A549 (cell line): ENCODE measurements at regions not wholly inside any gene's neighbourhood (a gene's known extent, or its start where the extent isn't known, plus 50 kb on each side); places are given as distances from the start of the nearest gene placed in this dataset.

Source experiments
- ATAC-seq, 2 experiments: fragments of 200-7000 bp in 1 of 2; fragments of >200 bp in 1 of 2; cut with Nextera tagmentation in 1 of 2; cut with Tn5 transposase in 1 of 2; 3 replicates each; pipeline versions ENCODE4 v1.8.0 to v1.9.1; 2018 to 2020; ENCODE audit warnings: mild to moderate bottlenecking in 1 of 2, moderate library complexity in 1 of 2
- CTCF ChIA-PET: fragments of 300-600 bp; sonication (Branson Sonifier 250); formaldehyde crosslinking; extraction: SDS; loops from one replicate; lab custom pipeline; 2021; ENCODE audit warnings: antibody characterized with exemption, inconsistent platforms; lab: Yijun Ruan, JAX
- POLR2A ChIA-PET: fragments of 350-600 bp; formaldehyde crosslinking; extraction: SDS; loops from one replicate; lab custom pipeline; 2021; ENCODE audit warnings: antibody characterized with exemption, inconsistent platforms; lab: Yijun Ruan, JAX
- DNase-seq, 2 experiments: peaks; one replicate each; pipeline versions ENCODE4 v3.0.0 to v3.0.0-alpha.2; 2011 to 2016; ENCODE audit warnings: low read depth in 1 of 2, low spot score in 1 of 2
- FAIRE-seq: peaks from 2 replicates; lab custom pipeline; 2011; peaks lifted over from hg19 to GRCh38; lab: Jason Lieb, UNC
- H3K27ac ChIP-seq, 2 experiments: fragments of >200 bp; sonication (Bioruptor Twin); formaldehyde crosslinking; 3 replicates each; pipeline ENCODE4 v1.5.1; 2016 to 2017
- H3K4me1 ChIP-seq: fragments of >200 bp; sonication (Bioruptor Twin); formaldehyde crosslinking; 3 replicates; pipeline ENCODE4 v1.6.1; 2016
- H3K4me2 ChIP-seq: fragments of >200 bp; sonication (Bioruptor Twin); formaldehyde crosslinking; 3 replicates; pipeline ENCODE4 v1.6.1; 2016
- H3K4me3 ChIP-seq: fragments of >200 bp; sonication (Bioruptor Twin); formaldehyde crosslinking; 3 replicates; pipeline ENCODE4 v1.5.1; 2016
- H3K9me3 ChIP-seq: fragments of >200 bp; sonication (Bioruptor Twin); formaldehyde crosslinking; 3 replicates; pipeline ENCODE4 v1.6.1; 2016
- ATOH8 ChIP-seq: fragments of 250-450 bp; sonication (Bioruptor Pico); IDR thresholded peaks from 2 replicates; pipeline ENCODE4 v1.5.0; 2020; ENCODE audit warnings: low read depth, mild to moderate bottlenecking, moderate library complexity
- BCL3 ChIP-seq: fragments of >200 bp; sonication (Bioruptor Twin); formaldehyde crosslinking; IDR thresholded peaks from 3 replicates; pipeline ENCODE4 v1.6.1; 2016
- CBX2 ChIP-seq: fragments of 200-600 bp; sonication (generic); IDR thresholded peaks from 2 replicates; pipeline ENCODE4 v1.6.1; 2016; ENCODE audit warnings: low read depth, mild to moderate bottlenecking, borderline replicate concordance
- EHF ChIP-seq: fragments of 250-450 bp; sonication (Bioruptor Pico); IDR thresholded peaks from 2 replicates; pipeline ENCODE4 v1.5.0; 2020; ENCODE audit warnings: mild to moderate bottlenecking
- EHMT2 ChIP-seq: fragments of 200-600 bp; sonication (generic); IDR thresholded peaks from 2 replicates; pipeline ENCODE4 v1.6.1; 2016; ENCODE audit warnings: antibody characterized with exemption, low read depth, mild to moderate bottlenecking, moderate library complexity
- ELK1 ChIP-seq: fragments of 150-350 bp; IDR thresholded peaks from 2 replicates; pipeline ENCODE4 v1.6.1; 2014; ENCODE audit warnings: low read depth, mild to moderate bottlenecking, low read length
- FOSL2 ChIP-seq, 2 experiments: fragments of 450-650 bp in 1 of 2; fragments of >200 bp in 1 of 2; sonication (Bioruptor Twin) in 1 of 2; formaldehyde crosslinking; IDR thresholded peaks; 2 replicates each; pipeline versions ENCODE4 v1.5.0 to v1.6.1; 2016 to 2020; ENCODE audit warnings: mild to moderate bottlenecking in 1 of 2, moderate library complexity in 1 of 2
- FOXS1 ChIP-seq: fragments of 250-450 bp; sonication (Bioruptor Pico); IDR thresholded peaks from 2 replicates; pipeline ENCODE4 v1.5.0; 2020; ENCODE audit warnings: mild to moderate bottlenecking, moderate library complexity
- HOXA7 ChIP-seq: fragments of 250-450 bp; sonication (Bioruptor Pico); IDR thresholded peaks from 2 replicates; pipeline ENCODE4 v1.5.0; 2020; ENCODE audit warnings: mild to moderate bottlenecking, moderate library complexity
- MAX ChIP-seq: IDR thresholded peaks from 2 replicates; pipeline ENCODE4 v1.6.1; 2012
- MAZ ChIP-seq: fragments of 150-350 bp; IDR thresholded peaks from 2 replicates; pipeline ENCODE4 v1.6.1; 2014; ENCODE audit warnings: antibody characterized with exemption, low read depth, low read length, borderline replicate concordance
- NFE2L2 ChIP-seq: fragments of 150-350 bp; conservative IDR thresholded peaks from 2 replicates; pipeline ENCODE4 v1.6.1; 2014; ENCODE audit warnings: low read length
- NR3C1 ChIP-seq: fragments of >200 bp; sonication (Bioruptor Twin); formaldehyde crosslinking; IDR thresholded peaks from 3 replicates; pipeline ENCODE4 v1.6.1; 2017
- POLR2A ChIP-seq: IDR thresholded peaks from 2 replicates; pipeline ENCODE4 v1.6.1; 2012; ENCODE audit warnings: mild to moderate bottlenecking, low read length
- RCOR1 ChIP-seq: fragments of 150-350 bp; IDR thresholded peaks from 2 replicates; pipeline ENCODE4 v1.6.1; 2014; ENCODE audit warnings: antibody characterized with exemption, low read length, low read depth
- SREBF2 ChIP-seq: fragments of 450-650 bp; IDR thresholded peaks from 2 replicates; pipeline ENCODE4 v1.6.1; 2014; ENCODE audit warnings: mild to moderate bottlenecking, moderate library complexity
- TP53 ChIP-seq: fragments of 250-450 bp; sonication (Bioruptor Pico); IDR thresholded peaks from 2 replicates; pipeline ENCODE4 v1.5.0; 2021; ENCODE audit warnings: mild to moderate bottlenecking, moderate library complexity
- ZFP36 ChIP-seq: fragments of 450-650 bp; IDR thresholded peaks from 2 replicates; pipeline ENCODE4 v1.6.1; 2014; ENCODE audit warnings: borderline replicate concordance; ENCODE audit not compliant: partially characterized antibody
- ZNF302 ChIP-seq: fragments of 250-450 bp; sonication (Bioruptor Pico); IDR thresholded peaks from 2 replicates; pipeline ENCODE4 v1.9.0; 2021; ENCODE audit warnings: inconsistent platforms, mild to moderate bottlenecking, moderate library complexity
- WGBS: methylation state at CpG from one replicate; pipeline ENCODE4 v1.1.6; 2017; ENCODE audit errors: missing lambda C conversion rate; 5-methylcytosine and 5-hydroxymethylcytosine counted together

GRCh38 chr1:117780687-117781475 is 148.5 kb downstream of the GDAP2 start:
- no peak overlapping the region for H3K4me3 ChIP-seq
- no peak for DNase-seq
- whole genome bisulfite sequencing: 44% methylated on average over 5 of the region's 5 CpGs
- no peak overlapping the region for H3K27ac ChIP-seq
- ChIA-PET POLR2A (no interaction called here), CTCF (no interaction called here)
- H3K4me1 ChIP-seq: no peaks in the 10 kb centered on the region
- FAIRE-seq: no peak
- no peak overlapping the region for H3K4me2 ChIP-seq
- ATAC-seq: no peak
- TF ChIP-seq FOXS1 (CRISPR knock-in tag) (no peak), ZFP36 (no peak), SREBF2 (no peak), POLR2A (no peak), TP53 (no peak), FOSL2 (IDR thresholded peaks at IDR 0.05) (no peak), FOSL2 (CRISPR knock-in tag; IDR thresholded peaks at IDR 0.05) (no peak)
- TF ChIP-seq, all 56 proteins: peak for 0
- no peaks in the 10 kb centered on the region for H3K9me3 ChIP-seq

- no peak for FAIRE-seq
- no peak for DNase-seq
Measured at GRCh38 chr1:117782056-117782455, 147.4 kb downstream of the GDAP2 start.

GRCh38 chr1:117783606-117784396 is 145.6 kb downstream of the GDAP2 start:
- ChIA-PET CTCF (interaction anchor here (1.1 kb wide), 1 partner anchor 30 kb away, joined by 5 read pairs; no protein-coding TSS in a partner anchor), POLR2A (no interaction called here)
- no peak overlapping the region for H3K4me3 ChIP-seq
- FAIRE-seq (no peak), DNase-seq (no peak), ATAC-seq (no peak)
- H3K27ac ChIP-seq: no peak overlapping the region
- WGBS: 55% methylated on average over 4 of the region's 4 CpGs
- H3K4me2 ChIP-seq: no peak overlapping the region
- no peak for TF ChIP-seq ZNF302 (CRISPR knock-in tag)
- TF ChIP-seq CBX2: no peak
- no peak for TF ChIP-seq MAZ
- no peak for TF ChIP-seq NFE2L2
- TF ChIP-seq BCL3: no peak
- no peak for TF ChIP-seq MAX
- TF ChIP-seq ATOH8 (CRISPR knock-in tag): no peak
- TF ChIP-seq RCOR1: no peak
- no peak for TF ChIP-seq HOXA7 (CRISPR knock-in tag)
- TF ChIP-seq EHMT2: no peak
- TF ChIP-seq TP53: no peak
- no peak for TF ChIP-seq ELK1
- TF ChIP-seq FOXS1 (CRISPR knock-in tag): no peak
- H3K4me1 ChIP-seq: no peaks in the 10 kb centered on the region
- no peaks in the 10 kb centered on the region for H3K9me3 ChIP-seq

More at GRCh38 chr1:117782056-117782455, 147.4 kb downstream of the GDAP2 start:
- TF ChIP-seq FOXS1 (CRISPR knock-in tag) (no peak), ELK1 (no peak), EHF (CRISPR knock-in tag) (no peak), NR3C1 (no peak)
- no peaks in the 10 kb centered on the region for H3K4me1 ChIP-seq
- 73% methylated on average over 4 of the region's 4 CpGs for WGBS
- H3K4me3 ChIP-seq: no peak overlapping the region
- ChIA-PET CTCF (no interaction called here), POLR2A (no interaction called here)
- ATAC-seq: no peak
- H3K27ac ChIP-seq: no peak overlapping the region
- no peaks in the 10 kb centered on the region for H3K9me3 ChIP-seq
- H3K4me2 ChIP-seq: no peak overlapping the region
